Activated CD4-positive, alpha-beta T cell treated with anti-CD3 and anti-CD28 coated beads, Interleukin-2, amount 50 U/mL, for 4 hours (primary cell): ENCODE measurements at regions not wholly inside any gene's neighbourhood (a gene's known extent, or its start where the extent isn't known, plus 50 kb on each side); places are given as distances from the start of the nearest gene placed in this dataset.
"Not testable (repeated sequence)": the region's sequence is repeated elsewhere in the genome, so short reads cannot be mapped to it uniquely, and the experiment has no call there.

Source experiments
- DNase-seq, 2 experiments: peaks; one replicate each; pipeline ENCODE4 v3.0.0-alpha.2; 2020

DNA sequence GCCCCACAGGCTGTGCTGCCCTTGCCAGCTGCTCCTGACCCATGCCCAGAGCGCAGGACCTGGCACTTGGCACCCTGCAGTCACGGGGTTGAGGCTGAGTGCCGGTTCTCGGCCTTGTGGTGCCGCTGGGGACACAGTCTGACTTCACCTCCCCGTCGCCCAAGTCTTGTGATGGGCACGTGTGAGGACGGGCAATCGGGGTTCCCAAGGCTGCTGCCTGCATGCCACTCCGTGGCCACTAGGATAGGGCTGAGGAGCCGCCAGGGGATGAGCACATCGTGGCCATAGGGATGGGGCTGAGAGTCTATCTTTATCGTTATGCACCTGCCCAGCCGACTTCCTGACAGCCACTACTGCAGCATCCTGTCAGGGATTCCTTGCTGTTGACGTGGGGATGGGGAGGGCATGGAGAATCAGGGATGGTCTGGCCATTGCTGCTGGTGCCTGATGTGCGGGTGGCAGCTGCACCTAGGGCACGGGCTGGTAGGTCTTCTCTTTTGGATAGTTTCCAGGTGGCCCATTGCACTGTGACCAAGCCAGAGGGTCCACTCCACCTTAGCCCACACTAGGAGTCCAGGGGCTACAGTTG is 243.5 kb downstream of the FOXD4L6 start:
- not testable (repeated sequence) for DNase-seq

DNA sequence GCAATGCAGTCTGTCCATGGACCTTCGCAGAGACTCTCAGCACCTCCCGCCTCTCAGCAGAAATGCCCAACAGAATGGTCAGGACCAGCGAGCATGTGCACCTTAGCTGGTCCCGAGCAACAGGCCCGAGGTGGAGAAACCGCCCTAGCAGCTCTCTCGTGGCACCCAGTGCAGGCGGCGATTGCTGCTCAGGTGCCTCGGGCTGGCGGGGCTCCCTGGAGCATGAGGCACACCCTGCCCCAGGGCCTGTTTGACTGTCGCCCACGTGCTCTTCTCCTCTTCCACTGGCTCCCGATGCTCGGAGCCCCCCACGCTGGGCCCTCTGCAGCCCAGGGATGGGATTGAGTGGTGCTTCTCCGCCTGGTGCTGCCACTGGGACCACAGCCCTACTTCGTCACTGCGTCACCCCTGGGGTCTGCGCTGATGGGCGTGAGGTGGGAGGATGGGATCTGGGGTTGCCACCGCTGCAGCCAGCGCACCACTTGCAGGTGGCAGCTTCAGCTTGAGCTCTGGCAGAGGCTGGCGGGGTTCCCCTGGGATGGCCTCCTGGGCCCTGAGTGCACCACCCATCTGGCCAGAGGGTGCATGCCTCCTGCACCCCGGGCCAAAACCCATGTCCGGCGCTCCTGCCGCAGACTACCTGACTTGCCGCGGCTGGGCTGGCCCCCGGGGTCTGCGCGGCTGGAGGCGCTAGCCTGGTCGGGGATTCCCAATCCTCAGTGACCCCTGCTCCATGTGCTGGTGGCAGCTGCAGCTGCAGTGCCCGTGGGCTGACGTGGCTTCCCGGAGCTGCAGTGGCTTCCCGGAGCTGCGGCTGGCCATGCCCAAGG is 244.2 kb downstream of the FOXD4L6 start:
- DNase-seq: no peak

DNA sequence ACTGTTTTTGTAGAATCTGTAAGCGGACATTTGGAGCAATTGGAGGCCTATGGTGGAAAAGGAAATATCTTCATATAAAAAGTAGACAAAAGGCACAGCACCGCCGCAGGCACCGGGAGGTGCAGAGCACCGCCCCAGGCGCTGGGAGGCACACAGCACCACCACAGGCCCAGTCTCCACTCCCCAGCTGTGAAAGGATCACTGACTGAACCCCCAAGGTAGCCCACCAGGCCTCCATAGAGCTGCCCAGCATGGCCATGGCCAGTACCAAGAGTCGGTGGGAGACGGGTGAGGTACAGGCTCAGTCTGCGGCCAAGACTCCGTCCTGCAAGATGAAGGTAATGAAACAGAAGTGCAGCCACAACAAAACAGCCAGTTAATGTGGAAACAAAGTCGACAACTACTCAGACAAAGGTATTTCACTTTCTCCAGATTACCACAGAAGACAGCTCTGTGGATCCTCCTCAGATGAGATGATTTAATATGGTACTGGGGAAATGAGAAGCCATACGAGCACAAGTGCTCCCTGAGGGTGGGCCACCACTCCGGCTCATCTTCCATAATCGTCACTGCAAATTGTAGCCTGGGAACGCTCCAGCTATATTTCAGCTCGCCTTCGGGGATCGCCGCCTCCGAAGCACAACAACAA is 244.9 kb downstream of the FOXD4L6 start:
- DNase-seq: not testable (repeated sequence)

- DNase-seq: not testable (repeated sequence)
Measured at GRCh38 chr9:40873753-40874295, 254.7 kb downstream of the FOXD4L6 start.

DNA sequence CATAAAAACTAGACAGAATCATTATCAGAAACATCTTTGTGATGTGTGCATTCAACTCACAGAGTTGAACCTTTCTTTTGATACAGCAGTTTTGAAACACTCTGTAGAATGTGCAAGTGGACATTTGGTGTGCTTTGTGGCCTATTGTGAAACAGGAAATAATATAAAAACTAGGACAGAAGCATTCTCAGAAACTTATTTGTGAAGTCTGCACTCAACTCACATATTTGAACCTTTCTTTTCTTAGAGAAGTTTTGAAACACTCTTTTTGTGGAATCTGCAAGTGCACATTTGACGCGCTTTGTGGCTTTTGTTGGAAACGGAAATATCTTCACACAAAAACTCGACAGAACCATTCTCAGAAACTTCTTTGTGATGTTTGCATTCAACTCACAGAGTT is 260.0 kb downstream of the FOXD4L6 start:
- DNase-seq: not testable (repeated sequence)
